H9 (cell line): ENCODE measurements at regions not wholly inside any gene's neighbourhood (a gene's known extent, or its start where the extent isn't known, plus 50 kb on each side); places are given as distances from the start of the nearest gene placed in this dataset.

Experiments used
- DNase-seq: peaks from one replicate; pipeline ENCODE4 v3.0.0-alpha.2; 2017
- H2AFZ ChIP-seq: one replicate; pipeline ENCODE4 v1.6.1; 2013; ENCODE audit warnings: mild to moderate bottlenecking, low read length, control low read depth, moderate library complexity
- H2AK5ac ChIP-seq: 2 replicates; pipeline ENCODE4 v1.6.1; 2013; ENCODE audit warnings: low read length, control low read depth, mixed read lengths; ENCODE audit not compliant: insufficient read length
- H2BK120ac ChIP-seq: one replicate; pipeline ENCODE4 v1.6.1; 2013; ENCODE audit warnings: low read depth, mild to moderate bottlenecking, low read length, control low read depth, inconsistent platforms; ENCODE audit not compliant: poor library complexity, severe bottlenecking
- H2BK12ac ChIP-seq: 2 replicates; pipeline ENCODE4 v1.6.1; 2013; ENCODE audit warnings: low read length, control low read depth, mixed read lengths, low read depth; ENCODE audit not compliant: insufficient read length
- H2BK15ac ChIP-seq: 2 replicates; pipeline ENCODE4 v1.6.1; 2013; ENCODE audit warnings: low read depth, low read length, control low read depth
- H2BK20ac ChIP-seq: one replicate; pipeline ENCODE4 v1.6.1; 2013; ENCODE audit warnings: low read depth, mild to moderate bottlenecking, low read length, control low read depth, inconsistent platforms; ENCODE audit not compliant: poor library complexity, severe bottlenecking
- H2BK5ac ChIP-seq: 2 replicates; pipeline ENCODE4 v1.6.1; 2013; ENCODE audit warnings: low read length, control low read depth, mixed read lengths; ENCODE audit not compliant: insufficient read length
- H3K14ac ChIP-seq: 2 replicates; pipeline ENCODE4 v1.6.1; 2013; ENCODE audit warnings: low read length, control low read depth; ENCODE audit not compliant: insufficient read depth
- H3K18ac ChIP-seq: 2 replicates; pipeline ENCODE4 v1.6.1; 2013; ENCODE audit warnings: low read depth, mild to moderate bottlenecking, mixed read lengths, low read length, control low read depth; ENCODE audit not compliant: insufficient read length
- H3K23ac ChIP-seq: 2 replicates; pipeline ENCODE4 v1.6.1; 2013; ENCODE audit warnings: low read length, control low read depth, mixed read lengths, low read depth; ENCODE audit not compliant: insufficient read length
- H3K23me2 ChIP-seq: 2 replicates; pipeline ENCODE4 v1.6.1; 2013; ENCODE audit warnings: low read depth, mild to moderate bottlenecking, mixed read lengths, low read length, control low read depth; ENCODE audit not compliant: insufficient read length, poor library complexity, severe bottlenecking
- H3K27ac ChIP-seq: 2 replicates; pipeline ENCODE4 v1.5.1; 2013; ENCODE audit warnings: low read length, control low read depth, mixed read lengths, low read depth; ENCODE audit not compliant: insufficient read length
- H3K27me3 ChIP-seq: 2 replicates; pipeline ENCODE4 v1.6.1; 2013; ENCODE audit warnings: low read length, control low read depth, inconsistent platforms; ENCODE audit not compliant: insufficient read depth
- H3K4ac ChIP-seq: 2 replicates; pipeline ENCODE4 v1.6.1; 2013; ENCODE audit warnings: low read depth, mild to moderate bottlenecking, control low read depth, inconsistent platforms, low read length, moderate library complexity
- H3K4me1 ChIP-seq: 2 replicates; pipeline ENCODE4 v1.6.1; 2013; ENCODE audit warnings: low read length, control low read depth, inconsistent platforms; ENCODE audit not compliant: insufficient read depth
- H3K4me2 ChIP-seq: 2 replicates; pipeline ENCODE4 v1.6.1; 2013; ENCODE audit warnings: low read length, control low read depth, mixed read lengths; ENCODE audit not compliant: insufficient read length, insufficient read depth
- H3K56ac ChIP-seq: 2 replicates; pipeline ENCODE4 v1.6.1; 2013; ENCODE audit warnings: low read depth, mild to moderate bottlenecking, mixed read lengths, low read length, control low read depth; ENCODE audit not compliant: insufficient read length
- H3K79me1 ChIP-seq: 2 replicates; pipeline ENCODE4 v1.6.1; 2013; ENCODE audit warnings: low read depth, mild to moderate bottlenecking, moderate library complexity, low read length, control low read depth, inconsistent platforms; ENCODE audit not compliant: insufficient read depth, poor library complexity, severe bottlenecking
- H3K79me2 ChIP-seq: 2 replicates; pipeline ENCODE4 v1.6.1; 2013; ENCODE audit warnings: low read length, control low read depth, inconsistent platforms; ENCODE audit not compliant: insufficient read depth
- H3K9ac ChIP-seq: 2 replicates; pipeline ENCODE4 v1.6.1; 2013; ENCODE audit warnings: low read length, control low read depth, mixed read lengths; ENCODE audit not compliant: insufficient read length; ENCODE audit errors: extremely low read depth
- H3K9me3 ChIP-seq: one replicate; pipeline ENCODE4 v1.6.1; 2013; ENCODE audit warnings: low read depth, low read length, inconsistent platforms; ENCODE audit not compliant: control insufficient read depth
- H3T11ph ChIP-seq: one replicate; pipeline ENCODE4 v1.6.1; 2013; ENCODE audit warnings: mild to moderate bottlenecking, low read length, control low read depth, inconsistent platforms
- H4K20me1 ChIP-seq: one replicate; pipeline ENCODE4 v1.6.1; 2013; ENCODE audit not compliant: control insufficient read depth, insufficient read length, insufficient read depth
- H4K5ac ChIP-seq: 2 replicates; pipeline ENCODE4 v1.6.1; 2013; ENCODE audit warnings: low read depth, mild to moderate bottlenecking, mixed read lengths, low read length, control low read depth; ENCODE audit not compliant: insufficient read length
- H4K8ac ChIP-seq: replicated peaks from 2 replicates; pipeline ENCODE4 v1.6.1; 2013; ENCODE audit warnings: low read length, control low read depth, mixed read lengths, low read depth; ENCODE audit not compliant: insufficient read length
- H4K91ac ChIP-seq: 2 replicates; pipeline ENCODE4 v1.6.1; 2013; ENCODE audit warnings: low read depth, mild to moderate bottlenecking, moderate library complexity, mixed read lengths, low read length, control low read depth; ENCODE audit not compliant: insufficient read length
- H3K27ac Mint-ChIP-seq, 3 experiments: 2 replicates in 2 of 3; 3 replicates in 1 of 3; pipeline ENCODE4 v1.8.0; 2020 to 2021; ENCODE audit warnings: mixed read lengths in 3 of 3, mild to moderate bottlenecking in 1 of 3, moderate library complexity in 1 of 3
- H3K27me3 Mint-ChIP-seq: 2 replicates; pipeline ENCODE4 v1.8.0; 2021; ENCODE audit warnings: low read depth, mild to moderate bottlenecking, moderate library complexity, mixed read lengths
- H3K36me3 Mint-ChIP-seq, 3 experiments: 2 replicates in 2 of 3; 3 replicates in 1 of 3; pipeline ENCODE4 v1.8.0; 2020 to 2021; ENCODE audit warnings: low read depth in 3 of 3, mixed read lengths in 3 of 3; ENCODE audit not compliant: insufficient read depth in 1 of 3
- H3K4me1 Mint-ChIP-seq, 2 experiments: 2 replicates each; pipeline ENCODE4 v1.8.0; 2020; ENCODE audit warnings: mixed read lengths in 2 of 2
- H3K4me3 Mint-ChIP-seq, 2 experiments: 2 replicates in 1 of 2; 3 replicates in 1 of 2; pipeline ENCODE4 v1.8.0; 2020 to 2021; ENCODE audit warnings: mild to moderate bottlenecking in 2 of 2, mixed read lengths in 2 of 2, moderate library complexity in 1 of 2
- H3K9me3 Mint-ChIP-seq, 2 experiments: 2 replicates in 1 of 2; 3 replicates in 1 of 2; pipeline ENCODE4 v1.8.0; 2020; ENCODE audit warnings: mild to moderate bottlenecking in 2 of 2, mixed read lengths in 2 of 2, moderate library complexity in 1 of 2
- CTCF ChIP-seq: fragments of 200-600 bp; sonication (generic); conservative IDR thresholded peaks from 3 replicates; pipeline ENCODE4 v1.8.0; 2021; ENCODE audit warnings: antibody characterized with exemption, mild to moderate bottlenecking
- WGBS: extraction: QIAGEN DNeasy Blood & Tissue Kit; methylation state at CpG from one replicate; pipeline ENCODE4 v1.1.7; 2013; ENCODE audit warnings: missing lambda C conversion rate, low lambda C conversion rate, mixed read lengths; ENCODE audit not compliant: insufficient read length; ENCODE audit errors: extremely low coverage; 5-methylcytosine and 5-hydroxymethylcytosine counted together

DNA sequence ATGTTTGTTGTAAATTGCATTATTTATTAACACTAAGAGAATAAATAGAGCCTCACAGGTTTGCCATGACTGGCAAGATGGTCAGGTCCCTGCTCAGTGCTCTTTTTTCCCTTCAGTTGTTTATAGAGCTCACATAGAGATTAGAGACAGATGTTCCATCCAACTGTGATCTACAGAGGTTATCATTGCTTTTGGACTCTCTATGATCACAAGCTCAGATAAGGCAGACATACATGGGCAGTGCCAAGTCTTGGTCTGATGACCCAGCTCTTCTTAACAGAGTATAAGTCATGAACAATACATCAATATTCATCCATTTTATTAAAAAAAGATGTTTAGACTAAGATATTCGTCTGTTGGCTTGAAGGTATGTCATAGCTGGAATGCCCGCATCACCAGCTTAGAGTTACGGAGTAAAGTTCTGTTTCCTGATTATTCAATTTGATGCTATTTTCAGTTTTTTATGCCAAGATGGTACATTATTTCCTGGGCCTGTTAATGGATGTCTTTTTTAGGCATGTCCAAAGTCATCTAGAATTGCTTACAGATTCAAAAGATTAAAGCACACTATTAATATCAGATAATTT lies 729.8 kb upstream of the SLC10A2 start:
- Histone ChIP-seq H3K79me2 (no peaks in the 10 kb centered on the region), H3K23ac (no peak overlapping the region), H3K79me1 (no peaks in the 10 kb centered on the region), H3K56ac (no peak overlapping the region), H3K27me3 (no peaks in the 10 kb centered on the region), H3K18ac (no peak overlapping the region), H4K5ac (no peak overlapping the region), H3K23me2 (no peaks in the 10 kb centered on the region), H3K4me1 (no peaks in the 10 kb centered on the region), H2AFZ (no peak overlapping the region), H4K8ac (no peak overlapping the region), H2BK120ac (no peak overlapping the region), H3K9ac (no peak overlapping the region), H3K14ac (no peak overlapping the region), H3K27ac (no peak overlapping the region), H3K9me3 (no peaks in the 10 kb centered on the region), H2BK5ac (no peak overlapping the region), H3K4me2 (no peak overlapping the region), H3K4ac (no peak overlapping the region), H4K20me1 (no peaks in the 10 kb centered on the region), H2BK20ac (no peak overlapping the region), H2AK5ac (no peak overlapping the region), H3T11ph (no peak overlapping the region), H4K91ac (no peak overlapping the region), H2BK12ac (no peak overlapping the region), H2BK15ac (no peak overlapping the region)
- WGBS, result no CpG with 5 or more reads among the region's 3 CpGs
- H3K36me3 Mint-ChIP-seq, result no peaks in the 10 kb centered on the region
- H3K27ac Mint-ChIP-seq, result no peak overlapping the region
- no peaks in the 10 kb centered on the region for H3K27me3 Mint-ChIP-seq
- no peak overlapping the region for H3K4me3 Mint-ChIP-seq
- peaks cover 0 to 3% of the 10 kb centered on the region in 2 experiments; a peak in 2 of 5 replicates for H3K9me3 Mint-ChIP-seq
- H3K4me1 Mint-ChIP-seq, result no peaks in the 10 kb centered on the region
- DNase-seq, result no peak
- no peak for TF ChIP-seq CTCF
